Endodermal cell (in vitro differentiated cells): ENCODE measurements at regions not wholly inside any gene's neighbourhood (a gene's known extent, or its start where the extent isn't known, plus 50 kb on each side); places are given as distances from the start of the nearest gene placed in this dataset.

Experiments used
- DNase-seq: peaks from one replicate; pipeline ENCODE4 v3.0.0-alpha.2; 2017
- H3K27ac ChIP-seq: 2 replicates; pipeline ENCODE4 v1.5.1; 2013; ENCODE audit warnings: mild to moderate bottlenecking, low read depth, low read length, moderate library complexity
- H3K27me3 ChIP-seq: 2 replicates; pipeline ENCODE4 v1.6.1; 2013; ENCODE audit warnings: mild to moderate bottlenecking, low read length, moderate library complexity; ENCODE audit not compliant: insufficient read depth, control insufficient read depth, poor library complexity, severe bottlenecking
- H3K36me3 ChIP-seq: 2 replicates; pipeline ENCODE4 v1.7.0; 2013; ENCODE audit warnings: mild to moderate bottlenecking, low read length, moderate library complexity; ENCODE audit not compliant: control insufficient read depth, insufficient read depth
- H3K4me1 ChIP-seq: one replicate; pipeline ENCODE4 v1.7.0; 2013; ENCODE audit warnings: low read length; ENCODE audit not compliant: control insufficient read depth, insufficient read depth
- H3K4me3 ChIP-seq: 2 replicates; pipeline ENCODE4 v1.5.1; 2013; ENCODE audit warnings: mild to moderate bottlenecking, low read length, moderate library complexity
- H3K9ac ChIP-seq: 2 replicates; pipeline ENCODE4 v1.6.1; 2013; ENCODE audit warnings: mild to moderate bottlenecking, low read length, moderate library complexity; ENCODE audit not compliant: poor library complexity, severe bottlenecking; ENCODE audit errors: extremely low read depth
- H3K9me3 ChIP-seq: 2 replicates; pipeline ENCODE4 v1.6.1; 2013; ENCODE audit warnings: mild to moderate bottlenecking, low read length, moderate library complexity; ENCODE audit not compliant: control insufficient read depth
- H3K27ac Mint-ChIP-seq: 2 replicates; pipeline ENCODE4 v1.8.0; 2020; ENCODE audit warnings: mixed read lengths
- H3K27me3 Mint-ChIP-seq: 2 replicates; pipeline ENCODE4 v1.8.0; 2021; ENCODE audit warnings: mild to moderate bottlenecking, mixed read lengths; ENCODE audit not compliant: insufficient read depth
- H3K36me3 Mint-ChIP-seq: 2 replicates; pipeline ENCODE4 v1.8.0; 2020; ENCODE audit warnings: low read depth, mixed read lengths
- H3K4me1 Mint-ChIP-seq: 2 replicates; pipeline ENCODE4 v1.8.0; 2020; ENCODE audit warnings: mixed read lengths
- H3K4me3 Mint-ChIP-seq: 2 replicates; pipeline ENCODE4 v1.8.0; 2020; ENCODE audit warnings: mild to moderate bottlenecking, moderate library complexity, mixed read lengths
- H3K9me3 Mint-ChIP-seq: 2 replicates; pipeline ENCODE4 v1.8.0; 2020; ENCODE audit warnings: mild to moderate bottlenecking, mixed read lengths
- CTCF ChIP-seq: fragments of 200-600 bp; sonication (generic); conservative IDR thresholded peaks from 2 replicates; pipeline ENCODE4 v1.5.0; 2021; ENCODE audit warnings: antibody characterized with exemption, mild to moderate bottlenecking
- WGBS, 2 experiments: methylation state at CpG; one replicate each; pipeline versions ENCODE4 v1.1.5 to v1.1.7; 2013; ENCODE audit warnings: missing lambda C conversion rate in 2 of 2, mixed read lengths in 1 of 2; ENCODE audit not compliant: insufficient coverage in 1 of 2, insufficient read length in 1 of 2; 5-methylcytosine and 5-hydroxymethylcytosine counted together

- H3K36me3 Mint-ChIP-seq: no peaks in the 10 kb centered on the region
- no peak overlapping the region for H3K27ac Mint-ChIP-seq
- Histone ChIP-seq H3K4me1 (no peaks in the 10 kb centered on the region), H3K27me3 (no peaks in the 10 kb centered on the region), H3K9me3 (no peaks in the 10 kb centered on the region), H3K36me3 (no peaks in the 10 kb centered on the region), H3K27ac (no peak overlapping the region), H3K4me3 (no peak overlapping the region), H3K9ac (no peak overlapping the region)
- TF ChIP-seq CTCF: no peak
- DNase-seq: no peak
- H3K9me3 Mint-ChIP-seq: no peaks in the 10 kb centered on the region
- no peak overlapping the region for H3K4me3 Mint-ChIP-seq
- no peaks in the 10 kb centered on the region for H3K4me1 Mint-ChIP-seq
- WGBS, 2 experiments: 89 to 100% methylated on average over 3 to 4 of the region's 4 CpGs
- no peaks in the 10 kb centered on the region for H3K27me3 Mint-ChIP-seq
These were observed 1253.8 kb upstream of the TMEM132C start for GRCh38 chr12:127013197-127013596.

GRCh38 chr12:127014079-127014478 is 1252.9 kb upstream of the TMEM132C start:
- H3K9me3 ChIP-seq: no peaks in the 10 kb centered on the region
- Mint-ChIP-seq H3K27me3 (no peaks in the 10 kb centered on the region), H3K27ac (no peak overlapping the region), H3K36me3 (no peaks in the 10 kb centered on the region), H3K9me3 (no peaks in the 10 kb centered on the region), H3K4me1 (no peaks in the 10 kb centered on the region), H3K4me3 (no peak overlapping the region)
- no peak for TF ChIP-seq CTCF
- no peak for DNase-seq
- H3K36me3 ChIP-seq: no peaks in the 10 kb centered on the region
- no peak overlapping the region for H3K4me3 ChIP-seq
- no peaks in the 10 kb centered on the region for H3K4me1 ChIP-seq
- no peak overlapping the region for H3K27ac ChIP-seq
- H3K27me3 ChIP-seq: no peaks in the 10 kb centered on the region
- 0% methylated on average over 1 of the region's 1 CpG for WGBS, 2 experiments
- H3K9ac ChIP-seq: no peak overlapping the region

GRCh38 chr12:127024791-127025190 is 1242.2 kb upstream of the TMEM132C start:
- DNase-seq: peak; percentile 63
- WGBS, 2 experiments: 81 to 100% methylated on average over 1 to 2 of the region's 2 CpGs
- TF ChIP-seq CTCF: no peak
- H3K4me1 ChIP-seq: no peaks in the 10 kb centered on the region
- no peak overlapping the region for H3K4me3 Mint-ChIP-seq
- no peak overlapping the region for H3K27ac ChIP-seq
- H3K27me3 Mint-ChIP-seq: no peaks in the 10 kb centered on the region
- H3K4me3 ChIP-seq: no peak overlapping the region
- H3K27me3 ChIP-seq: no peaks in the 10 kb centered on the region
- H3K36me3 Mint-ChIP-seq: no peaks in the 10 kb centered on the region
- no peaks in the 10 kb centered on the region for H3K9me3 ChIP-seq
- H3K27ac Mint-ChIP-seq: no peak overlapping the region
- H3K4me1 Mint-ChIP-seq: no peaks in the 10 kb centered on the region
- H3K36me3 ChIP-seq: no peaks in the 10 kb centered on the region
- no peaks in the 10 kb centered on the region for H3K9me3 Mint-ChIP-seq
- no peak overlapping the region for H3K9ac ChIP-seq
